SK-N-SH treated with all-trans-retinoic acid at 6 μM for 48 hours (cell line): ENCODE measurements at regions not wholly inside any gene's neighbourhood (a gene's known extent, or its start where the extent isn't known, plus 50 kb on each side); places are given as distances from the start of the nearest gene placed in this dataset.

Experiments used
- ARNTL ChIP-seq: fragments of 450-650 bp; formaldehyde crosslinking; IDR thresholded peaks from 2 replicates; pipeline ENCODE4 v1.5.0; 2020; ENCODE audit warnings: low read depth, mild to moderate bottlenecking, moderate library complexity, borderline replicate concordance
- CREB5 ChIP-seq: fragments of 250-450 bp; sonication (Bioruptor Pico); IDR thresholded peaks from 2 replicates; pipeline ENCODE4 v1.5.1; 2020; ENCODE audit warnings: low read depth, mild to moderate bottlenecking, moderate library complexity
- ESRRG ChIP-seq: fragments of 250-450 bp; sonication (Bioruptor Pico); IDR thresholded peaks from 2 replicates; pipeline ENCODE4 v1.6.1; 2021; ENCODE audit warnings: mild to moderate bottlenecking
- ISL1 ChIP-seq: fragments of 250-450 bp; sonication (Bioruptor Pico); IDR thresholded peaks from 2 replicates; pipeline ENCODE4 v2.1.2; 2022; ENCODE audit warnings: mild to moderate bottlenecking, moderate library complexity
- PATZ1 ChIP-seq: fragments of 250-450 bp; sonication (Bioruptor Pico); IDR thresholded peaks from 2 replicates; pipeline ENCODE4 v1.8.0; 2020; ENCODE audit warnings: mild to moderate bottlenecking, moderate library complexity, borderline replicate concordance
- PPARA ChIP-seq: fragments of 250-450 bp; sonication (Bioruptor Pico); IDR thresholded peaks from 2 replicates; pipeline ENCODE4 v1.5.0; 2020; ENCODE audit warnings: mild to moderate bottlenecking, borderline replicate concordance
- RARB ChIP-seq: fragments of 250-450 bp; sonication (Bioruptor Pico); IDR thresholded peaks from 2 replicates; pipeline ENCODE4 v1.8.0; 2021; ENCODE audit warnings: mild to moderate bottlenecking, moderate library complexity
- ZFP3 ChIP-seq: fragments of 250-450 bp; sonication (Bioruptor Pico); IDR thresholded peaks from 2 replicates; pipeline ENCODE4 v1.5.0; 2020; ENCODE audit warnings: mild to moderate bottlenecking, moderate library complexity
- ZFP30 ChIP-seq: fragments of 450-650 bp; formaldehyde crosslinking; IDR thresholded peaks from 2 replicates; pipeline ENCODE4 v1.5.0; 2022; ENCODE audit warnings: mild to moderate bottlenecking, moderate library complexity

GRCh38 chr1:218570456-218570855 lies 225.3 kb downstream of the TGFB2 start:
- no peak for TF ChIP-seq CREB5 (CRISPR knock-in tag)
- no peak for TF ChIP-seq PATZ1 (CRISPR knock-in tag)
- no peak for TF ChIP-seq ESRRG
- TF ChIP-seq ISL1: no peak
- TF ChIP-seq ZFP3: no peak
- no peak for TF ChIP-seq ZFP30 (CRISPR knock-in tag)
- TF ChIP-seq ARNTL (CRISPR knock-in tag): no peak
- TF ChIP-seq RARB (CRISPR knock-in tag): no peak
- no peak for TF ChIP-seq PPARA (CRISPR knock-in tag)
